WTC11 (cell line): ENCODE measurements at regions not wholly inside any gene's neighbourhood (a gene's known extent, or its start where the extent isn't known, plus 50 kb on each side); places are given as distances from the start of the nearest gene placed in this dataset.

Source experiments
- ATF3 ChIP-seq: sonication (generic); formaldehyde crosslinking; conservative IDR thresholded peaks from 2 replicates; pipeline ENCODE4 v1.8.1; 2022; ENCODE audit warnings: mild to moderate bottlenecking, missing genetic modification reagents
- CTCF ChIP-seq: fragments of 200-600 bp; IDR thresholded peaks from 2 replicates; pipeline ENCODE4 v1.8.0; 2022; ENCODE audit warnings: antibody characterized with exemption
- E2F5 ChIP-seq: sonication (generic); formaldehyde crosslinking; IDR thresholded peaks from 2 replicates; pipeline ENCODE4 v1.8.1; 2022; ENCODE audit warnings: mild to moderate bottlenecking, moderate library complexity, missing genetic modification reagents
- MAX ChIP-seq: sonication (generic); formaldehyde crosslinking; IDR thresholded peaks from 2 replicates; pipeline ENCODE4 v1.8.0; 2022; ENCODE audit warnings: mild to moderate bottlenecking, missing genetic modification reagents
- MLX ChIP-seq: sonication (generic); formaldehyde crosslinking; IDR thresholded peaks from 2 replicates; pipeline ENCODE4 v1.8.1; 2023; ENCODE audit warnings: mild to moderate bottlenecking, missing genetic modification reagents, moderate library complexity
- PRDM15 ChIP-seq: sonication (generic); formaldehyde crosslinking; IDR thresholded peaks from 2 replicates; pipeline ENCODE4 v1.8.0; 2022; ENCODE audit warnings: missing genetic modification reagents
- STAT6 ChIP-seq: sonication (generic); formaldehyde crosslinking; conservative IDR thresholded peaks from 2 replicates; pipeline ENCODE4 v1.8.1; 2023; ENCODE audit warnings: mild to moderate bottlenecking, low read depth, missing genetic modification reagents, moderate library complexity
- ZNF281 ChIP-seq: sonication (generic); formaldehyde crosslinking; IDR thresholded peaks from 2 replicates; pipeline ENCODE4 v1.8.0; 2023; ENCODE audit warnings: mild to moderate bottlenecking, missing genetic modification reagents

GRCh38 chr4:177660223-177660622 lies 218.0 kb upstream of the AGA start:
- TF ChIP-seq E2F5 (CRISPR knock-in tag) = no peak
- no peak for TF ChIP-seq CTCF
- TF ChIP-seq MAX (CRISPR knock-in tag) = no peak
- TF ChIP-seq MLX (CRISPR knock-in tag) = no peak
- no peak for TF ChIP-seq ZNF281 (CRISPR knock-in tag)
- no peak for TF ChIP-seq PRDM15 (CRISPR knock-in tag)
- TF ChIP-seq STAT6 (CRISPR knock-in tag) = no peak
- TF ChIP-seq ATF3 = no peak
